NCI-H2196 treated with DMSO at 0.1 percent for 48 hours (cell line): ENCODE measurements at regions not wholly inside any gene's neighbourhood (a gene's known extent, or its start where the extent isn't known, plus 50 kb on each side); places are given as distances from the start of the nearest gene placed in this dataset.

ENCODE experiments used
- DNase-seq: peaks from one replicate; lab custom pipeline; 2025; ENCODE audit not compliant: unreplicated experiment; lab: John Stamatoyannopoulos, UW

DNA sequence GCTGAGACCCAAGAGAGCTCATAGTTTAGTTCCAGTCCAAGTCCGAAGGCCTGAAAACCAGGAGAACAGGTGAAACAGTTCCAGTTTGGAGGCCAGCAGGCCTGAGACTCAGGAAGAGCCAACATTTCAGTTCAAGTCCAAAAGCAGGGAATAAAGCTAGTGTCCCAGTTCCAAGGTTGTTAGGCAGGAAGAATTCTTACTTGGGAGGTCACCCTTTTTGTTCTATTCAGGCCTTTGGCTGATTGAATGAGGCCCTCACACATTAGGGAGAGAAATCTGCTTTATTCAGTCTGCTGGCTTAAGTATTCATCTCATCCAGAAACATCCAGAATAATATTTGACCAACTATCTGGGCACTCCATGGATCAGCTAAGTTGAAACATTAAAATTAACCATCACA is 294.6 kb downstream of the PCNX1 start:
- no peak for DNase-seq

- DNase-seq: no peak
These were observed 295.6 kb downstream of the PCNX1 start for GRCh38 chr14:71202881-71203280.

GRCh38 chr14:71203306-71203705 is 296.0 kb downstream of the PCNX1 start:
- no peak for DNase-seq

DNA sequence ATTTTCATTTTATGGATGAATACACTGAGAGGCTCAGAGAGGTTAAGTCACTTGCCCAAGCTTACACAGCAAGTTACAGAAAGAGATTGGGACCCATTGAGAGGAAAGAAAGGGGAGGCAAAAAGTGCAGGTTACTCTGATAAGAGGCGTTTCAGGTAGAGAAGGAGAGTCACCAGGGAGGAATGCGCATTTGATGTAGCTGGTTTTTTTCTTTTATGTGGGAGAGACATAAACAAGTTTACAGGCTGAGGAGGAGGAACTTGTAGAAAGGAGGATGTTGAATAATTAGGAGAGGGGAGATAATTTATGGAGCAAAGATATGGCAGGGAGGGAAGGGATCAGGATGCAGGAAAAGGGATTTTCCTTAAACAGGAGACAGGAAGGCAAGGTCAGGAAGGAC is 297.0 kb downstream of the PCNX1 start:
- no peak for DNase-seq

GRCh38 chr14:71204768-71205167 is 297.5 kb downstream of the PCNX1 start:
- no peak for DNase-seq

- DNase-seq: no peak
These were observed 298.9 kb downstream of the PCNX1 start for GRCh38 chr14:71206123-71206522.

GRCh38 chr14:71206766-71207371 is 299.6 kb downstream of the PCNX1 start:
- DNase-seq: no peak

DNA sequence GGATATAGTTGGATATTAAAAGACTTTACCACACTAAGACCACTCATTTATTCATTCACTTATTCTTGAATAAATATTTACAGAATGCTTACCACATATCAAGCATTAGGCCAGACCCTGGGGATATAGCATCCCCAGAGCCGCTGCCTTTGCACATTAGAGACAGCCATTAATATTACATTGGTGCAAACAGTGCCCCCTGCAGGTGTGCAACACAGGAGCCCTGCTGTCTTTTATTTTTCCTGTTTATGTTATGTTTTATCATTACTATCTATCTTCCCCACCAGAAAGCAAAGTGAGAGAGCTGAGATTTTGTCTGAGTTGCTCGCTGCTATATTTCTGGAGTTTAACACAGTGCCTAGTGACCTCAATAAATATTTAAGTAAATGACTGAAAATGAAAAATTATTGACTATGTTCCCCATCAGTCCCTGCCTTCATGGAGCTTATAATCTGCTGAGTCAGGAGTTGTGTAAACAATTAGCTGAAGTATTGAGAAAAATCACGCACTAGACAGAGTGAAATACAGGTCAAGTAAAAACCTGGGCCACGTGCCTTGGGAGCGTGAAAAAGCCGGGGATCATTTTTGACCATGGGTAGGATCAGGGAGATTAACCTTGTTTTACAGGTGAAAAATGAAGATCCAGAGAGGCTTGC is 301.6 kb downstream of the PCNX1 start:
- DNase-seq: no peak

DNA sequence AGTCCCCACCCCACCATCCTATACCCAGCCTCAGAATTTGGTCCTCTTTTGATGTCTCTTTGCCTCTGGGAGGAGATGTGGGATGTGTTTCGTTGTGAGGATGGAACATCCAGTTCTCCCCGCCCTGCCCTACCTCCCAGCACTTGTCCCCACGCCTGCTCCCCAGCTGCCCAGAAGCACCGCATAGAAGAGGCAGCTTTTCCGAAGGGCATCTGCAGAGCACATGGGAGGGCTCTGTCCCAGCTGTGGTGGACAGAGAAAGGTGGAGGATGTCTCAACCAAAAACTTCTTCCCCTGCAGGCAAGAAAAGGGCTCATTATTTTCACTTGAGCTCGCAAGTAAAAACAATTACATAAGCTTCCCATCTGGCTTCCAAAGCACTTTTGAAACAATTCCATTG is 302.6 kb downstream of the PCNX1 start:
- no peak for DNase-seq

DNA sequence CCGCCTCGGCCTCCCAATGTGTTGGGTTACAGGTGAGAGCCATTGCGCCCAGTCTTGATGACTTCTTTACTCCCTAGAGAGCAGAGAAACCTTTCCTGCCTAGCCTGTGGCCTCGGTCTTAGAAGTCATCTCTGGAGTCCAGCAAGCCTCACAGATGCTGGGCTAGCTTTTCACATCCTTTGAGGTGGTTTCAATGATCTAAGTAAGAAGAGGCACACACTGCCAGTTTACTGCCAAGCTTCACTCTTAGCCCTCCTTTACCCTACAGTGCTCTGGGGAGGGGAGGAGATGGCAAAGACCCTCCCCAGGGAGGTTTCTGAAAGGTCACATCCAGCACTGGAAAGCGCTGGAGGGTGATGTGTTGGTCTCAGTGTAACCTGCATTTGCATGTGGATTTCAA is 304.8 kb downstream of the PCNX1 start:
- no peak for DNase-seq

- DNase-seq: no peak
These were observed 305.4 kb downstream of the PCNX1 start for GRCh38 chr14:71212683-71213107.

DNA sequence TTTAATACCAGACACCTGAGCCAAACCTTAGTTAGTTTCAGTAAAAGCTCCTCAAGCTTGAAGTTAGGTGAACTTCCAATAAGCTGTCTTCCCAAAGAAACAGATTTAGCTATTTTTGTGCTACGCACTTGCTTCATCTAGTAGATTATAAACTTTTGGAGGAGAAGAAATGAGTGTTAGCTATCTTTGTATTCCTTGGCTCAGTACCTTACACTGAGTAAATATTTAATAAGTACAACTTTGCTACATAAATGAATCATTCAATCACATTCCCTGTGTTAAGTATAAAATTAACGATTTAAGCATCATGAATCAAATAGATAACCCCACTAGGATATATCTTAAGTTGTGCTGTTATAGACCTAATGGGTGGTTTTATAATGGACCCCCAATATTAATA is 307.0 kb downstream of the PCNX1 start:
- DNase-seq: no peak

DNA sequence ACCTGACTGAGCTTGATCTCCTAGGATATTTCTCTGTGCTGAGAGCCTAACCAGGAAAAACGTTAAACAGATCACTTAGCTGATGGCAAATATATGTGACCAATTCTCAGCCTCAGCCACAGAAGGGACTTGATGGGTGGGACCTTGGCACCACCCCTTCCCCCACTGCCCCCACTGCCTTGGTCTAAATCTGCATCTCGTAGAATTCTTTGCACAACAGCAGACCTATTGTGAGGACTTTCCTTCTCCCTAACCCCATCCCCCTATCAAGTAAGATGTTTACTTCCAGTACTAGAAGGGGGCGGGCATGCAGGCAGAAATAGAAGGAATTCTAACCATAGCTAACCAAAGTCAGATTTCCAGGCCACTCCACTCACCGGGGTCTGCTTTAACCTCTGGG is 313.2 kb downstream of the PCNX1 start:
- no peak for DNase-seq

- DNase-seq: no peak
These were observed 313.9 kb downstream of the PCNX1 start for GRCh38 chr14:71221119-71221518.

- DNase-seq: no peak
These were observed 317.9 kb downstream of the PCNX1 start for GRCh38 chr14:71225113-71225512.

- DNase-seq: no peak
These were observed 321.5 kb downstream of the PCNX1 start for GRCh38 chr14:71228711-71229110.

DNA sequence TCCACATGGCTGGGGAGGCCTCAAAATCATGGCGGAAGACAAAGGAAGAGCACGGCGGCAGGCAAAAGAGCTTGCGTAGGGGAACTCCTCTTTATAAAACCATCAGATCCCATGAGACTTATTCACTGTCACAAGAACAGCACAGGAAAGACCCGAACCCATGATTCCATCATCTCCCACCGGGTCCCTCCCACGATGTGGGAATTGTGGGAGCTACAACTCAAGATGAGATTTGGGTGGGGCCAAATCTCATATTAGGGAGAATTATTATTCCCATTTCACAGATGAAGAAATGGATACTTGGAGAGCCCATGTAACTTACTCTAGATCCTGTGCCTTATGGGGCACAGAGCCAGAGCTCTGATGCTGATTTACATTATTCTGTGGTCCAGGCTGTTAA is 322.6 kb downstream of the PCNX1 start:
- no peak for DNase-seq

DNA sequence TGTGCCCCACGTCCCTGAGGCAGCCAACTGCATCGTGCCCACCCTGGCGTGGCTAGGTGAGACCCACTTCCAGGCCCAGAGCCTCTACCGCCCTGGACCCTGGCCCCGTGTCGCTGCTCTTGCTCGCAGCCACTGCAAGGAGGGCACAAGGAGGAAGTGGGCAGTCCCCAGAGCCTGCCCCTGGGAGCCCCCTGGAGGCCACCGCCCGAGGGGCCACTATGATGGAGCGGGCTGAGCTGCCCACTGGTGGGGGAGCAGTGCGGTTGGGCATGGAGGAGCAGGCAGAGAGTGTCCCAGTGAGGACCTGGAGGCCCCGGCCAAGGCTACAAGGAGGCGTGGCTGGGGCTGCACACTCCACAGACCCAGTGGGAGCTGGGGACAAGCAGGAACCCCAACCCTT is 323.6 kb downstream of the PCNX1 start:
- no peak for DNase-seq

- no peak for DNase-seq
These were observed 324.5 kb downstream of the PCNX1 start for GRCh38 chr14:71231521-71232393.

- no peak for DNase-seq
These were observed 325.2 kb downstream of the PCNX1 start for GRCh38 chr14:71232506-71232905.

- DNase-seq: no peak
These were observed 328.6 kb downstream of the PCNX1 start for GRCh38 chr14:71235875-71236274.

DNA sequence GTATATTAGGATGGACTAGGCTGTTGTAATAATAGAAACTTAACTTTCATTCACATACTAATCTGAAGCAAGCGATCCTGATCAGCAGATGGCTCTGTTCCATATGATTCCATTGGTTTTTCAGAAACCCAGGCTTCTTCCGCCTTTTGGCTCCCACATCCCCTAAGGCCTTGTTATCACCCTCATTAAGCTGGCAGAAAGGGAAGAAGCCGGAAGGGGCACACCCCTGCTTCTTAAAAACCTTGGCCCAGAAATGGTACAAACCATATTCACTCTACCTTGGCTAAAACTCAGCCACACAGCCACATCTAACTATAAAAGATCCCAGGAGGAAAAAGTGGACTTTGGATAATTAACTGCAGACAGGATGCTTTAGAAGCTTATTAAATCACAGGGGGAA is 329.2 kb downstream of the PCNX1 start:
- no peak for DNase-seq
